ENCODE measurements at regions not wholly inside any gene's neighbourhood (a gene's known extent, or its start where the extent isn't known, plus 50 kb on each side); places are given as distances from the start of the nearest gene placed in this dataset.
"Not testable (repeated sequence)": the region's sequence is repeated elsewhere in the genome, so short reads cannot be mapped to it uniquely, and the experiment has no call there.

GRCh38 chr16:76023835-76024234 lies 253.4 kb upstream of the CNTNAP4 start:
- no peak for DNase-seq

GRCh38 chr16:76035689-76036088 lies 241.5 kb upstream of the CNTNAP4 start:
- no peak for DNase-seq

GRCh38 chr16:76038097-76038496 lies 239.1 kb upstream of the CNTNAP4 start:
- no peak for DNase-seq

- no peak for DNase-seq
Observed at GRCh38 chr16:76052725-76053124, 224.5 kb upstream of the CNTNAP4 start.

- DNase-seq, result no peak
Observed at GRCh38 chr16:76059186-76059585, 218.0 kb upstream of the CNTNAP4 start.

GRCh38 chr16:76059701-76060100 lies 217.5 kb upstream of the CNTNAP4 start:
- no peak for DNase-seq

- no peak for DNase-seq
Observed at GRCh38 chr16:76071690-76072089, 205.5 kb upstream of the CNTNAP4 start.

- no peak for DNase-seq
Observed at GRCh38 chr16:76081967-76082366, 195.2 kb upstream of the CNTNAP4 start.

- DNase-seq, result no peak
Observed at GRCh38 chr16:76106647-76107046, 170.6 kb upstream of the CNTNAP4 start.

GRCh38 chr16:76108460-76108859 lies 168.7 kb upstream of the CNTNAP4 start:
- DNase-seq, result no peak

- DNase-seq, result no peak
Observed at GRCh38 chr16:76114681-76115080, 162.5 kb upstream of the CNTNAP4 start.

- no peak for DNase-seq
Observed at GRCh38 chr16:76118344-76118743, 158.9 kb upstream of the CNTNAP4 start.

- no peak for DNase-seq
Observed at GRCh38 chr16:76121636-76122035, 155.6 kb upstream of the CNTNAP4 start.

GRCh38 chr16:76123966-76124365 lies 153.2 kb upstream of the CNTNAP4 start:
- no peak for DNase-seq

- no peak for DNase-seq
Observed at GRCh38 chr16:76125871-76126270, 151.3 kb upstream of the CNTNAP4 start.

GRCh38 chr16:76138056-76138455 lies 139.1 kb upstream of the CNTNAP4 start:
- not testable (repeated sequence) for DNase-seq

GRCh38 chr16:76157629-76158028 lies 119.6 kb upstream of the CNTNAP4 start:
- no peak for DNase-seq

- no peak for DNase-seq
Observed at GRCh38 chr16:76162046-76162445, 115.2 kb upstream of the CNTNAP4 start.

- no peak for DNase-seq
Observed at GRCh38 chr16:76164970-76165558, 112.1 kb upstream of the CNTNAP4 start.

GRCh38 chr16:76175718-76176117 lies 101.5 kb upstream of the CNTNAP4 start:
- no peak for DNase-seq

- DNase-seq, result no peak
Observed at GRCh38 chr16:76176153-76176552, 101.0 kb upstream of the CNTNAP4 start.

- DNase-seq, result no peak
Observed at GRCh38 chr16:76176616-76177015, 100.6 kb upstream of the CNTNAP4 start.

GRCh38 chr16:76182041-76182635 lies 95.1 kb upstream of the CNTNAP4 start:
- DNase-seq, result no peak

GRCh38 chr16:76183647-76184046 lies 93.6 kb upstream of the CNTNAP4 start:
- no peak for DNase-seq

GRCh38 chr16:76190057-76190456 lies 87.1 kb upstream of the CNTNAP4 start:
- DNase-seq, result no peak
